H1 (cell line): ENCODE measurements at regions not wholly inside any gene's neighbourhood (a gene's known extent, or its start where the extent isn't known, plus 50 kb on each side); places are given as distances from the start of the nearest gene placed in this dataset. TPM values are rescaled to one million over a fixed set of nuclear protein-coding genes. Genes with fewer than 3 reads are reported as not detected.

Source experiments
- small RNA-seq: library from polyadenylated mRNA; stranded (forward); fragments of <200 nt; extraction: miRNeasy Mini kit (QIAGEN cat#:217004); gene quantifications from one replicate; pipeline ENCODE3, GENCODE V24; 2013; ENCODE audit not compliant: insufficient read depth

Small RNAs in the stretch of these regions (small RNA-seq; reads per million reads assigned to genes)
- gene TRBV22OR9-2 (not detected), gene TRBV26OR9-2 (not detected)
